ENCODE measurements at regions not wholly inside any gene's neighbourhood (a gene's known extent, or its start where the extent isn't known, plus 50 kb on each side); places are given as distances from the start of the nearest gene placed in this dataset.

GRCh38 chr1:199319341-199319740 is 680.5 kb downstream of the PTPRC start:
- TF ChIP-seq CTCF (tag by site-specific recombination; IDR thresholded peaks at IDR 0.05) (no peak), ZNF23 (tag by site-specific recombination; IDR thresholded peaks at IDR 0.05; ENCODE audit: borderline replicate concordance) (no peak), YY1 (tag by site-specific recombination; IDR thresholded peaks at IDR 0.05) (no peak), ZNF398 (tag by site-specific recombination; IDR thresholded peaks at IDR 0.05) (no peak), REST (tag by site-specific recombination; IDR thresholded peaks at IDR 0.05) (no peak), MYNN (tag by site-specific recombination; IDR thresholded peaks at IDR 0.05; ENCODE audit: borderline replicate concordance) (no peak), ZBTB11 (tag by site-specific recombination; conservative IDR thresholded peaks at IDR 0.05; ENCODE audit: low read depth) (no peak), ZBTB49 (tag by site-specific recombination; IDR thresholded peaks at IDR 0.05; ENCODE audit: low read depth) (no peak), ZSCAN18 (tag by site-specific recombination; IDR thresholded peaks at IDR 0.05) (no peak), ZBTB20 (tag by site-specific recombination; IDR thresholded peaks at IDR 0.05) (no peak), ZNF133 (tag by site-specific recombination; IDR thresholded peaks at IDR 0.05) (no peak), SETDB1 (IDR thresholded peaks at IDR 0.05; ENCODE audit: insufficient read length, low read length) (no peak), ZNF521 (tag by site-specific recombination; IDR thresholded peaks at IDR 0.05) (no peak), ZNF18 (tag by site-specific recombination; IDR thresholded peaks at IDR 0.05) (no peak)

Measured in HEK293 (cell line).